ENCODE measurements at regions not wholly inside any gene's neighbourhood (a gene's known extent, or its start where the extent isn't known, plus 50 kb on each side); places are given as distances from the start of the nearest gene placed in this dataset.

DNA sequence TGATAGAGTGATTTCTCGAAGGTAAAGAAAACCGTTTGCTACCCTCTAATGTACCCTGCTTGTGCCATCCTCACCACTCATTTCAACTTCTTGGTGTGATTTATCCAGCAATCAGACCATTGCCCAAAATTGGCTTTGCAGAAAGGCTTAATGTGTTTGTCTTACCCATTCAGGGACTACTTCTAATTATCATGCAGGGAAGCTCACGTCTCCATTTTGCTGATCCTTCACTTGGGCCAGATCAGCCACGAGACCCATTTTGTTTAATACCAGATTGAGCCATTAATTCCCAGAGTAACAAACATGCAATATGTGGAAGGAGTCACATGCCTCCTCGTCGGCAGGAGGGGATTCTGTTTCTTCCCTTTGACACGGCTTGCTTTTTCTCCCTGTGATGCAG, 51.1 kb upstream of the CRY1 start:
- ATAC-seq (no peak), DNase-seq (no peak)
- BruUV-seq (replicated peaks): no TSS peak
- no peak overlapping the region for H2AFZ ChIP-seq (ENCODE audit: low read length)
- CTCF ChIA-PET: no interaction called here
- H3K4me3 ChIP-seq (ENCODE audit: low read length): no peak overlapping the region
- no peaks in the 10 kb centered on the region for H4K20me1 ChIP-seq (ENCODE audit: low read length)
- peaks cover 4% of the 10 kb centered on the region for H3F3A ChIP-seq (ENCODE audit: low read length, unreplicated experiment)
- intact Hi-C loops (cut with micrococcal nuclease): no loop called here
- no peak overlapping the region for H3K4me2 ChIP-seq (ENCODE audit: low read length)
- H3K27ac ChIP-seq (ENCODE audit: low read length): no peak overlapping the region
- H3K9me3 ChIP-seq (ENCODE audit: low read length): no peaks in the 10 kb centered on the region
- no peaks in the 10 kb centered on the region for H3K36me3 ChIP-seq (ENCODE audit: low read depth, low read length)
- TF ChIP-seq CTCF (conservative IDR thresholded peaks at IDR 0.05; ENCODE audit: low read depth, low read length) (no peak), EZH2phosphoT487 (IDR thresholded peaks at IDR 0.05; ENCODE audit: borderline replicate concordance, low read length) (no peak), EZH2 (IDR thresholded peaks at IDR 0.05; ENCODE audit: low read length, unreplicated experiment) (no peak)
- H3K79me2 ChIP-seq (ENCODE audit: low read length): no peaks in the 10 kb centered on the region
- POLR2A ChIA-PET (ENCODE audit: unreplicated experiment): no interaction called here
- H3K4me1 ChIP-seq (ENCODE audit: insufficient read depth, low read length): peaks cover 18% of the 10 kb centered on the region
- H3K27me3 ChIP-seq (ENCODE audit: low read length): no peaks in the 10 kb centered on the region
- no peaks in the 10 kb centered on the region for H3K9me2 ChIP-seq (replicated peaks; ENCODE audit: low read length)
- no peak overlapping the region for H3K9ac ChIP-seq (ENCODE audit: low read length)

GRCh38 chr12:107144990-107145389, 51.6 kb upstream of the CRY1 start:
- Histone ChIP-seq H3K4me3 (ENCODE audit: low read length) (no peak overlapping the region), H2AFZ (ENCODE audit: low read length) (no peak overlapping the region), H3K4me2 (ENCODE audit: low read length) (peak overlapping the region; percentile 34), H3K79me2 (ENCODE audit: low read length) (no peaks in the 10 kb centered on the region), H3K9me2 (replicated peaks; ENCODE audit: low read length) (no peaks in the 10 kb centered on the region), H3K4me1 (ENCODE audit: insufficient read depth, low read length) (peaks cover 18% of the 10 kb centered on the region), H3K9me3 (ENCODE audit: low read length) (no peaks in the 10 kb centered on the region), H4K20me1 (ENCODE audit: low read length) (no peaks in the 10 kb centered on the region), H3K36me3 (ENCODE audit: low read depth, low read length) (no peaks in the 10 kb centered on the region), H3K27ac (ENCODE audit: low read length) (no peak overlapping the region), H3K9ac (ENCODE audit: low read length) (no peak overlapping the region), H3F3A (ENCODE audit: low read length, unreplicated experiment) (peaks cover 4% of the 10 kb centered on the region), H3K27me3 (ENCODE audit: low read length) (no peaks in the 10 kb centered on the region)
- DNase-seq: peak; percentile 27
- no peak for TF ChIP-seq CTCF (conservative IDR thresholded peaks at IDR 0.05; ENCODE audit: low read depth, low read length)
- TF ChIP-seq EZH2 (IDR thresholded peaks at IDR 0.05; ENCODE audit: low read length, unreplicated experiment): no peak
- no peak for TF ChIP-seq EZH2phosphoT487 (IDR thresholded peaks at IDR 0.05; ENCODE audit: borderline replicate concordance, low read length)
- intact Hi-C loops (cut with micrococcal nuclease): no loop called here
- no peak for ATAC-seq
- no TSS peak for BruUV-seq (replicated peaks)
- ChIA-PET CTCF (no interaction called here), POLR2A (ENCODE audit: unreplicated experiment) (no interaction called here)

- H4K20me1 ChIP-seq (ENCODE audit: low read length): no peaks in the 10 kb centered on the region
- ChIA-PET POLR2A (ENCODE audit: unreplicated experiment) (no interaction called here), CTCF (no interaction called here)
- DNase-seq (peak; percentile 82), ATAC-seq (no peak)
- peak overlapping the region; percentile 22 for H2AFZ ChIP-seq (ENCODE audit: low read length)
- H3K9me3 ChIP-seq (ENCODE audit: low read length): no peaks in the 10 kb centered on the region
- H3K4me1 ChIP-seq (ENCODE audit: insufficient read depth, low read length): peaks cover 18% of the 10 kb centered on the region
- H3K4me2 ChIP-seq (ENCODE audit: low read length): peak overlapping the region; percentile 34
- H3F3A ChIP-seq (ENCODE audit: low read length, unreplicated experiment): peaks cover 4% of the 10 kb centered on the region
- H3K27ac ChIP-seq (ENCODE audit: low read length): no peak overlapping the region
- no peaks in the 10 kb centered on the region for H3K36me3 ChIP-seq (ENCODE audit: low read depth, low read length)
- BruUV-seq (replicated peaks): no TSS peak
- no peak for TF ChIP-seq EZH2 (IDR thresholded peaks at IDR 0.05; ENCODE audit: low read length, unreplicated experiment)
- no peak for TF ChIP-seq CTCF (conservative IDR thresholded peaks at IDR 0.05; ENCODE audit: low read depth, low read length)
- TF ChIP-seq EZH2phosphoT487 (IDR thresholded peaks at IDR 0.05; ENCODE audit: borderline replicate concordance, low read length): no peak
- H3K9ac ChIP-seq (ENCODE audit: low read length): no peak overlapping the region
- 0 out of 2 replicates have a peak overlapping the region, but pooled peaks have one; percentile 9 for H3K4me3 ChIP-seq (ENCODE audit: low read length)
- intact Hi-C loops (cut with micrococcal nuclease): no loop called here
- no peaks in the 10 kb centered on the region for H3K27me3 ChIP-seq (ENCODE audit: low read length)
- no peaks in the 10 kb centered on the region for H3K79me2 ChIP-seq (ENCODE audit: low read length)
- H3K9me2 ChIP-seq (replicated peaks; ENCODE audit: low read length): no peaks in the 10 kb centered on the region
Measured at GRCh38 chr12:107145397-107145796, 52.0 kb upstream of the CRY1 start.

Measured in PC-3 (cell line).